Kidney (tissue), 13 donors: ENCODE measurements at regions not wholly inside any gene's neighbourhood (a gene's known extent, or its start where the extent isn't known, plus 50 kb on each side); places are given as distances from the start of the nearest gene placed in this dataset.

Source experiments
- DNase-seq, 5 donors: peaks; one replicate each; pipeline ENCODE4 v3.0.0-alpha.2; 2013 to 2020
- FAIRE-seq: peaks from 2 replicates; lab custom pipeline; 2012; peaks lifted over from hg19 to GRCh38; lab: Jason Lieb, UNC
- H3K27ac ChIP-seq, 2 donors: one replicate each; pipeline ENCODE4 v1.7.0; 2013; ENCODE audit warnings: low read depth in 2 of 2, low read length in 2 of 2, inconsistent platforms in 1 of 2
- H3K27me3 ChIP-seq: one replicate; pipeline ENCODE4 v1.7.1; 2013; ENCODE audit warnings: low read length, inconsistent platforms; ENCODE audit not compliant: control insufficient read depth, insufficient read depth
- H3K36me3 ChIP-seq, 3 donors: one replicate each; pipeline versions ENCODE4 v1.7.0 to v1.7.1; 2013; ENCODE audit warnings: low read length in 3 of 3, control low read depth in 1 of 3, inconsistent platforms in 1 of 3; ENCODE audit not compliant: insufficient read depth in 3 of 3, control insufficient read depth in 2 of 3
- H3K4me1 ChIP-seq, 3 donors: one replicate each; pipeline versions ENCODE4 v1.7.0 to v1.7.1; 2013; ENCODE audit warnings: low read length in 3 of 3, inconsistent platforms in 1 of 3, low read depth in 1 of 3; ENCODE audit not compliant: control insufficient read depth in 2 of 3, insufficient read depth in 2 of 3
- H3K4me3 ChIP-seq, 3 donors: one replicate each; pipeline versions ENCODE4 v1.7.0 to v1.8.1; 2013; ENCODE audit warnings: low read length in 3 of 3, control low read depth in 1 of 3, inconsistent platforms in 1 of 3
- H3K9ac ChIP-seq, 3 donors: one replicate each; pipeline versions ENCODE4 v1.7.0 to v1.7.1; 2013; ENCODE audit warnings: low read length in 3 of 3, control low read depth in 1 of 3, inconsistent platforms in 1 of 3
- H3K9me3 ChIP-seq, 3 donors: one replicate each; pipeline versions ENCODE4 v1.7.0 to v1.7.1; 2013; ENCODE audit warnings: low read length in 3 of 3, control low read depth in 1 of 3, inconsistent platforms in 1 of 3; ENCODE audit not compliant: control insufficient read depth in 2 of 3, insufficient read depth in 1 of 3
- intact Hi-C: fragments of 100-400 bp; cut with DNase I; formaldehyde crosslinking; loops from one replicate; pipeline ENCODE4 v1.11.1; 2022
- TF ChIP-seq, protein P1 (sequence below): IDR thresholded peaks from 3 replicates; pipeline ENCODE4 v1.5.1; 2012; ENCODE audit warnings: mild to moderate bottlenecking, moderate library complexity, borderline replicate concordance; ENCODE audit not compliant: insufficient read depth; ENCODE audit errors: extremely low read depth
- donor health status: control.
- donor health status: control.
- donor health status: control.
- donor health status: control.
- donor health status: control.
- donor health status: DM: yes; HTN: yes; CAD: no.
- donor health status: Normal renal cell carcinoma (clear cell type).

DNA sequence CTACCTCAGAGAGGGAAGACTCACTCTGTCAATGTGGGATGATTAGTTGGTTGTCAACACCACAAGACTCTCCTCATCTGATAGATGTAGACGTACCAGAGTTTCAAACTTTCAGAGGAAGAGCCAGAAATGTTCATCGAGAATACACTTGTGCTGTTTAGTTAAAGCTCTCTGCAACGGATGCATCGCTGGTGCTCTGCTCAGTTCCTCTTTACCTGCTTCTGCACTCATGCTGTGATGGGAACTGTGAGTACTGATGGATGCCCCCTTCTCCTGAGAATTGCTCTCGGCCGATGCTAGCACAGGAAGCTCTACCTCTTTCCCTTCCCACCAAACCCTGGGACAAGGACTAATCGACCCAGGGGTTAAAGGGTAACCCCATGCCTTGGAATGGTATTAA is 51.8 kb upstream of the CCDC54 start:
- H3K9ac ChIP-seq = no peak overlapping the region
- DNase-seq = no peak
- FAIRE-seq = no peak
- intact Hi-C loops = no loop called here
- no peak overlapping the region for H3K4me3 ChIP-seq
- no peaks in the 10 kb centered on the region for H3K36me3 ChIP-seq
- no peaks in the 10 kb centered on the region for H3K9me3 ChIP-seq
- TF ChIP-seq, protein P1, sequence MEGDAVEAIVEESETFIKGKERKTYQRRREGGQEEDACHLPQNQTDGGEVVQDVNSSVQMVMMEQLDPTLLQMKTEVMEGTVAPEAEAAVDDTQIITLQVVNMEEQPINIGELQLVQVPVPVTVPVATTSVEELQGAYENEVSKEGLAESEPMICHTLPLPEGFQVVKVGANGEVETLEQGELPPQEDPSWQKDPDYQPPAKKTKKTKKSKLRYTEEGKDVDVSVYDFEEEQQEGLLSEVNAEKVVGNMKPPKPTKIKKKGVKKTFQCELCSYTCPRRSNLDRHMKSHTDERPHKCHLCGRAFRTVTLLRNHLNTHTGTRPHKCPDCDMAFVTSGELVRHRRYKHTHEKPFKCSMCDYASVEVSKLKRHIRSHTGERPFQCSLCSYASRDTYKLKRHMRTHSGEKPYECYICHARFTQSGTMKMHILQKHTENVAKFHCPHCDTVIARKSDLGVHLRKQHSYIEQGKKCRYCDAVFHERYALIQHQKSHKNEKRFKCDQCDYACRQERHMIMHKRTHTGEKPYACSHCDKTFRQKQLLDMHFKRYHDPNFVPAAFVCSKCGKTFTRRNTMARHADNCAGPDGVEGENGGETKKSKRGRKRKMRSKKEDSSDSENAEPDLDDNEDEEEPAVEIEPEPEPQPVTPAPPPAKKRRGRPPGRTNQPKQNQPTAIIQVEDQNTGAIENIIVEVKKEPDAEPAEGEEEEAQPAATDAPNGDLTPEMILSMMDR = no peak
- no peaks in the 10 kb centered on the region for H3K27me3 ChIP-seq
- H3K27ac ChIP-seq = no peak overlapping the region
- no peaks in the 10 kb centered on the region for H3K4me1 ChIP-seq
